Neuronal stem cell (in vitro differentiated cells): ENCODE measurements at regions not wholly inside any gene's neighbourhood (a gene's known extent, or its start where the extent isn't known, plus 50 kb on each side); places are given as distances from the start of the nearest gene placed in this dataset.

Source experiments
- DNase-seq: peaks from one replicate; pipeline ENCODE4 v3.0.0-alpha.2; 2013; ENCODE audit warnings: low spot score
- H2AFZ ChIP-seq: one replicate; pipeline ENCODE4 v1.6.1; 2013; ENCODE audit warnings: mild to moderate bottlenecking, low read length, inconsistent platforms
- H2AK5ac ChIP-seq: 2 replicates; pipeline ENCODE4 v1.6.1; 2013; ENCODE audit warnings: low read depth, mild to moderate bottlenecking, inconsistent platforms, low read length, moderate library complexity, mixed read lengths
- H2BK120ac ChIP-seq: 2 replicates; pipeline ENCODE4 v1.6.1; 2013; ENCODE audit warnings: low read depth, mild to moderate bottlenecking, inconsistent platforms, low read length, moderate library complexity, mixed read lengths
- H2BK12ac ChIP-seq: one replicate; pipeline ENCODE4 v1.6.1; 2013; ENCODE audit warnings: low read length, inconsistent platforms
- H2BK15ac ChIP-seq: 2 replicates; pipeline ENCODE4 v1.6.1; 2013; ENCODE audit warnings: mild to moderate bottlenecking, low read length, inconsistent platforms, mixed read lengths
- H2BK5ac ChIP-seq: one replicate; pipeline ENCODE4 v1.6.1; 2013; ENCODE audit warnings: inconsistent platforms, mild to moderate bottlenecking, low read length, moderate library complexity
- H3K14ac ChIP-seq: one replicate; pipeline ENCODE4 v1.6.1; 2013; ENCODE audit warnings: low read length, inconsistent platforms
- H3K18ac ChIP-seq: 2 replicates; pipeline ENCODE4 v1.6.1; 2013; ENCODE audit warnings: low read length, inconsistent platforms
- H3K23ac ChIP-seq: 2 replicates; pipeline ENCODE4 v1.6.1; 2013; ENCODE audit warnings: low read depth, mild to moderate bottlenecking, mixed read lengths, low read length, inconsistent platforms; ENCODE audit not compliant: poor library complexity
- H3K27ac ChIP-seq: replicated peaks from 3 replicates; pipeline ENCODE4 v1.5.1; 2013; ENCODE audit warnings: low read length, inconsistent platforms
- H3K27me3 ChIP-seq, 3 experiments: 2 replicates each; pipeline ENCODE4 v1.6.1; 2013; ENCODE audit warnings: low read length in 3 of 3, mild to moderate bottlenecking in 2 of 3, inconsistent platforms in 1 of 3, low read depth in 1 of 3, mixed read lengths in 1 of 3, moderate library complexity in 1 of 3; ENCODE audit not compliant: control insufficient read depth in 3 of 3, insufficient read depth in 3 of 3
- H3K36me3 ChIP-seq, 2 donors: replicated peaks in 1 of 2; 2 replicates each; pipeline ENCODE4 v1.6.1; 2013; ENCODE audit warnings: low read length in 2 of 2; ENCODE audit not compliant: control insufficient read depth in 2 of 2, insufficient read depth in 2 of 2
- H3K4ac ChIP-seq: 2 replicates; pipeline ENCODE4 v1.6.1; 2013; ENCODE audit warnings: inconsistent platforms, mild to moderate bottlenecking, low read length, moderate library complexity
- H3K4me1 ChIP-seq, 2 donors: 1 replicate in 1 of 2; 2 replicates in 1 of 2; pipeline ENCODE4 v1.6.1; 2013; ENCODE audit warnings: low read length in 2 of 2, low read depth in 1 of 2; ENCODE audit not compliant: control insufficient read depth in 2 of 2, insufficient read depth in 1 of 2
- H3K4me2 ChIP-seq: one replicate; pipeline ENCODE4 v1.6.1; 2013; ENCODE audit warnings: mild to moderate bottlenecking, low read length, inconsistent platforms; ENCODE audit not compliant: insufficient read depth, poor library complexity, severe bottlenecking
- H3K4me3 ChIP-seq, 2 donors: 2 replicates each; pipeline ENCODE4 v1.5.1; 2013; ENCODE audit warnings: low read length in 2 of 2, mild to moderate bottlenecking in 2 of 2, inconsistent platforms in 1 of 2, moderate library complexity in 1 of 2
- H3K79me1 ChIP-seq: one replicate; pipeline ENCODE4 v1.6.1; 2013; ENCODE audit warnings: low read depth, mild to moderate bottlenecking, inconsistent platforms, low read length, moderate library complexity
- H3K9ac ChIP-seq: one replicate; pipeline ENCODE4 v1.6.1; 2013; ENCODE audit warnings: mild to moderate bottlenecking, low read depth, low read length, inconsistent platforms; ENCODE audit not compliant: poor library complexity
- H3K9me3 ChIP-seq, 2 donors: replicated peaks in 1 of 2; 2 replicates each; pipeline versions ENCODE3 to v1.6.1; 2013; ENCODE audit warnings: low read length in 2 of 2, mild to moderate bottlenecking in 2 of 2, inconsistent platforms in 1 of 2, low read depth in 1 of 2, mixed read lengths in 1 of 2, moderate library complexity in 1 of 2; ENCODE audit not compliant: control insufficient read depth in 2 of 2, insufficient read depth in 1 of 2
- H4K8ac ChIP-seq: one replicate; pipeline ENCODE4 v1.6.1; 2013; ENCODE audit warnings: low read depth, mild to moderate bottlenecking, inconsistent platforms, low read length, moderate library complexity
- H4K91ac ChIP-seq: one replicate; pipeline ENCODE4 v1.6.1; 2013; ENCODE audit warnings: low read length, low read depth, mild to moderate bottlenecking, inconsistent platforms; ENCODE audit not compliant: poor library complexity
- WGBS, 2 donors: extraction: QIAGEN DNeasy Blood & Tissue Kit; methylation state at CpG; one replicate each; pipeline ENCODE4 v1.1.7; 2013; ENCODE audit warnings: missing lambda C conversion rate in 2 of 2, mixed read lengths in 1 of 2; ENCODE audit not compliant: insufficient read length in 2 of 2, insufficient replicate concordance in 1 of 2; ENCODE audit errors: extremely low coverage in 2 of 2; 5-methylcytosine and 5-hydroxymethylcytosine counted together

- H3K27ac ChIP-seq, result no peak overlapping the region
- H2BK15ac ChIP-seq, result no peak overlapping the region
- H2AK5ac ChIP-seq, result no peak overlapping the region
- H2BK12ac ChIP-seq, result no peak overlapping the region
- no peaks in the 10 kb centered on the region for H3K79me1 ChIP-seq
- no CpG with 5 or more reads among the region's 4 CpGs for WGBS, 2 donors
- H2BK120ac ChIP-seq, result no peak overlapping the region
- no peak overlapping the region for H3K9ac ChIP-seq
- no peaks in the 10 kb centered on the region for H3K27me3 ChIP-seq
- H3K9me3 ChIP-seq, result no peaks in the 10 kb centered on the region
- no peak overlapping the region for H3K18ac ChIP-seq
- H4K91ac ChIP-seq, result no peak overlapping the region
- H2AFZ ChIP-seq, result peak overlapping the region; percentile 37
- no peak overlapping the region for H3K4ac ChIP-seq
- H2BK5ac ChIP-seq, result no peak overlapping the region
- no peak overlapping the region for H4K8ac ChIP-seq
- peaks cover 0 to 4% of the 10 kb centered on the region in 2 donors for H3K4me1 ChIP-seq
- H3K14ac ChIP-seq, result no peak overlapping the region
- no peaks in the 10 kb centered on the region for H3K36me3 ChIP-seq
- no peak overlapping the region for H3K4me2 ChIP-seq
- no peak overlapping the region for H3K4me3 ChIP-seq
- DNase-seq, result no peak
- no peak overlapping the region for H3K23ac ChIP-seq
Observed at GRCh38 chr11:127609025-127609773, 608.6 kb upstream of the KIRREL3 start.

DNA sequence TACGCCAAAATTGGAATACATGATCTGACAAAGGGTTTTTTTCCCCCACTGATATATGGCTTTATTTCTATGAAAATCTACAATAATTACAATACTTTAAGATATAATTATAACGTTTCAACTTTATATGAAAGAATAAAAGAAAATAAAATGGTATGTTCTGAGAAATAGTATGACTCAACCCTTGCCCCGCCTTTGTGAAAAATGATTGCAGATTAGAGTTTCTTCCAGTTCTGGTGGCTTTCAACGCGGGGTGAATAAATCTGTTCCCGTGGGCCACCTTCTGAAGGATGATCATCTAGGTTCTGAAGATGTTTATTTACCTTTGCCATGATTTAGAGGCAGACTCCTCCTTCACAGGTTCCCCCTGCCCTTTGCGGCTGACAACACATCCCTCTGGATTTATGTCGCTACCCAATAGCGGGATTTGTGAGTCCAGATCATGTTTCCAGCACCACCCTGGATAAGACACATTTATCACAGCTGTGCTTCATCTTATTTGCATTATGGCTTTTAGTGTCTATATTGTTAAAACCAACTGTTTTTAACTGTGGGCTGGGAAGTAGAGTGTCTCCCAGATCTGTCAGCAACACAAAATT, 607.0 kb upstream of the KIRREL3 start:
- Histone ChIP-seq H3K4me2 (no peak overlapping the region), H4K8ac (no peak overlapping the region), H2AK5ac (no peak overlapping the region), H3K18ac (no peak overlapping the region), H3K9ac (no peak overlapping the region), H3K23ac (no peak overlapping the region), H3K36me3 (no peaks in the 10 kb centered on the region), H3K79me1 (no peaks in the 10 kb centered on the region), H2BK120ac (no peak overlapping the region), H3K4me1 (peaks cover 0 to 2% of the 10 kb centered on the region in 2 donors), H4K91ac (no peak overlapping the region), H3K4ac (no peak overlapping the region), H2AFZ (no peak overlapping the region), H2BK15ac (no peak overlapping the region), H2BK12ac (no peak overlapping the region), H2BK5ac (no peak overlapping the region), H3K27me3 (no peaks in the 10 kb centered on the region), H3K14ac (no peak overlapping the region), H3K27ac (no peak overlapping the region), H3K9me3 (no peaks in the 10 kb centered on the region), H3K4me3 (no peak overlapping the region)
- DNase-seq, result no peak
- WGBS, 2 donors, result no CpG with 5 or more reads among the region's 9 CpGs

DNA sequence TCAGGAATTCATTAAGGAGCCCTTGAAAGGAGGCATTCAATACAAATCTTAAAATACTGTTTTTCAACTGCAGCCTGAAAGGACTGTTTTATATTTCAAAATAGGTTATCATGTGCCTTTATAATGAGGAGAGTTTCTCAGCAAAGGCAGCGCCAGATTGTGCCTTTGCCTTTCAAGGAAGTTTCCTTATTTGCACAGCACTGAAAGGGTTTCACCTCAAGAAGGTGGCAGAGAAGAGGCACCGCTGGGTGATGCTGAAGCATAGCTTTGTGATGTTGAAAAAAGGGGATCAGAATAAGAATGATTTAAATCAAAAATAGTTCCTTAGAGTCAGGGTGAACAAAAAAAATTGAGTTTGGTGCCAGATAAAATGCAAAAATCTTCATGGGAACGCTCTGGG, 601.0 kb upstream of the KIRREL3 start:
- Histone ChIP-seq H4K8ac (no peak overlapping the region), H3K4me2 (no peak overlapping the region), H3K9ac (no peak overlapping the region), H3K14ac (no peak overlapping the region), H3K4ac (no peak overlapping the region), H3K27me3 (no peaks in the 10 kb centered on the region), H2BK5ac (no peak overlapping the region), H3K18ac (no peak overlapping the region), H3K4me3 (no peak overlapping the region), H3K23ac (no peak overlapping the region), H3K36me3 (no peaks in the 10 kb centered on the region), H2AFZ (no peak overlapping the region), H2AK5ac (no peak overlapping the region), H2BK12ac (no peak overlapping the region), H3K9me3 (no peaks in the 10 kb centered on the region), H3K79me1 (no peaks in the 10 kb centered on the region), H3K4me1 (no peaks in the 10 kb centered on the region), H2BK120ac (no peak overlapping the region), H3K27ac (no peak overlapping the region), H2BK15ac (no peak overlapping the region), H4K91ac (no peak overlapping the region)
- no peak for DNase-seq
- no CpG with 5 or more reads among the region's 3 CpGs for WGBS, 2 donors

DNA sequence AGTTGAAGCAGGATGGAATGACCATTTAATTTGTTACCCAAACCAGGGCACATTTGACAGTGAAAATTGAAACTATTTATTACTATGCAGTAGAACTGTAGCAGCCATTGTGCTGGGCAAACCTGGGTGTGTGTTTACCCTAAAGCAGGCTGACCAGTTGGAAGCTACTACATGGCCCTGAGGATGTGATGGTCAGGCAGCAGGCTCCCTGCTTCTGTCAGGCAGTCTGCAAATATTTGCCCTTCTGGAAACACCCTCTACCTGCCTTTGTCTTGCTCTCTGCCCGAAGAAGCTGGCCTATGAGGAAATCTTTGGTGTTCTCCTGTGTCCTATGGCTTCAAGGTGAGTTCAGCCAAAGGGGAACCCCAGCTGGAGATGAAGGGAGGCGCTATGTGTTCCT, 600.1 kb upstream of the KIRREL3 start:
- Histone ChIP-seq H4K8ac (no peak overlapping the region), H3K27ac (no peak overlapping the region), H3K9ac (no peak overlapping the region), H3K4me3 (no peak overlapping the region), H2AFZ (no peak overlapping the region), H3K36me3 (no peaks in the 10 kb centered on the region), H3K4me2 (no peak overlapping the region), H3K79me1 (no peaks in the 10 kb centered on the region), H3K18ac (no peak overlapping the region), H2BK120ac (no peak overlapping the region), H3K23ac (no peak overlapping the region), H3K9me3 (no peaks in the 10 kb centered on the region), H2BK5ac (no peak overlapping the region), H3K14ac (no peak overlapping the region), H3K4ac (no peak overlapping the region), H3K27me3 (no peaks in the 10 kb centered on the region), H2BK12ac (no peak overlapping the region), H2AK5ac (no peak overlapping the region), H4K91ac (no peak overlapping the region), H3K4me1 (no peaks in the 10 kb centered on the region), H2BK15ac (no peak overlapping the region)
- no peak for DNase-seq
- WGBS, 2 donors, result no CpG with 5 or more reads among the region's 2 CpGs
